ENCODE measurements at regions not wholly inside any gene's neighbourhood (a gene's known extent, or its start where the extent isn't known, plus 50 kb on each side); places are given as distances from the start of the nearest gene placed in this dataset.

GRCh38 chr2:15829985-15830384, 110.4 kb upstream of the MYCN start:
- DNase-seq (ENCODE audit: extremely low read depth, insufficient read length): no peak
- Histone ChIP-seq H3K36me3 (ENCODE audit: control insufficient read depth, insufficient read depth, low read length) (no peaks in the 10 kb centered on the region), H3K27me3 (replicated peaks; ENCODE audit: control insufficient read depth, insufficient read depth, low read length) (peaks cover 1% of the 10 kb centered on the region; the same call in 1 of the 2 replicates), H3K4me3 (replicated peaks; ENCODE audit: low read depth, low read length) (no peak overlapping the region)
- no peak for TF ChIP-seq CTCF (IDR thresholded peaks at IDR 0.05; ENCODE audit: insufficient read depth, low read length, poor library complexity, severe bottlenecking)

GRCh38 chr2:15830937-15831549, 109.3 kb upstream of the MYCN start:
- no peak overlapping the region for H3K4me3 ChIP-seq (replicated peaks; ENCODE audit: low read depth, low read length)
- no peak for TF ChIP-seq CTCF (IDR thresholded peaks at IDR 0.05; ENCODE audit: insufficient read depth, low read length, poor library complexity, severe bottlenecking)
- H3K27me3 ChIP-seq (replicated peaks; ENCODE audit: control insufficient read depth, insufficient read depth, low read length): peaks cover 1% of the 10 kb centered on the region; the same call in 1 of the 2 replicates
- no peak for DNase-seq (ENCODE audit: extremely low read depth, insufficient read length)
- no peaks in the 10 kb centered on the region for H3K36me3 ChIP-seq (ENCODE audit: control insufficient read depth, insufficient read depth, low read length)

GRCh38 chr2:15832030-15832709, 108.2 kb upstream of the MYCN start:
- DNase-seq (ENCODE audit: extremely low read depth, insufficient read length): no peak
- H3K27me3 ChIP-seq (replicated peaks; ENCODE audit: control insufficient read depth, insufficient read depth, low read length): peaks cover 1% of the 10 kb centered on the region; the same call in 1 of the 2 replicates
- no peak for TF ChIP-seq CTCF (IDR thresholded peaks at IDR 0.05; ENCODE audit: insufficient read depth, low read length, poor library complexity, severe bottlenecking)

GRCh38 chr2:15832849-15833680, 107.3 kb upstream of the MYCN start:
- Histone ChIP-seq H3K27me3 (replicated peaks; ENCODE audit: control insufficient read depth, insufficient read depth, low read length) (peaks cover 1% of the 10 kb centered on the region; the same call in 1 of the 2 replicates), H3K4me3 (replicated peaks; ENCODE audit: low read depth, low read length) (no peak overlapping the region), H3K36me3 (ENCODE audit: control insufficient read depth, insufficient read depth, low read length) (no peaks in the 10 kb centered on the region)
- DNase-seq (ENCODE audit: extremely low read depth, insufficient read length): no peak
- TF ChIP-seq CTCF (IDR thresholded peaks at IDR 0.05; ENCODE audit: insufficient read depth, low read length, poor library complexity, severe bottlenecking): no peak

More at GRCh38 chr2:15832030-15832709, 108.2 kb upstream of the MYCN start:
- H3K4me3 ChIP-seq (replicated peaks; ENCODE audit: low read depth, low read length): no peak overlapping the region
- no peaks in the 10 kb centered on the region for H3K36me3 ChIP-seq (ENCODE audit: control insufficient read depth, insufficient read depth, low read length)

- H3K4me3 ChIP-seq (replicated peaks; ENCODE audit: low read depth, low read length): no peak overlapping the region
- DNase-seq (ENCODE audit: extremely low read depth, insufficient read length): no peak
- H3K27me3 ChIP-seq (replicated peaks; ENCODE audit: control insufficient read depth, insufficient read depth, low read length): peaks cover 1% of the 10 kb centered on the region; the same call in 1 of the 2 replicates
- no peaks in the 10 kb centered on the region for H3K36me3 ChIP-seq (ENCODE audit: control insufficient read depth, insufficient read depth, low read length)
- TF ChIP-seq CTCF (IDR thresholded peaks at IDR 0.05; ENCODE audit: insufficient read depth, low read length, poor library complexity, severe bottlenecking): no peak
Observed at GRCh38 chr2:15833731-15834130, 106.6 kb upstream of the MYCN start.

Data from GM06990 (cell line).